ENCODE measurements at regions not wholly inside any gene's neighbourhood (a gene's known extent, or its start where the extent isn't known, plus 50 kb on each side); places are given as distances from the start of the nearest gene placed in this dataset.
"Not testable (repeated sequence)": the region's sequence is repeated elsewhere in the genome, so short reads cannot be mapped to it uniquely, and the experiment has no call there.

GRCh38 chr2:64880193-64880951, 108.8 kb upstream of the SLC1A4 start:
- ATAC-seq (no peak), DNase-seq (ENCODE audit: missing footprints) (no peak)
- intact Hi-C loops (cut with DNase I), result no loop called here

GRCh38 chr2:64881037-64881492, 108.1 kb upstream of the SLC1A4 start:
- ATAC-seq (no peak), DNase-seq (ENCODE audit: missing footprints) (no peak)
- intact Hi-C loops (cut with DNase I), result no loop called here

GRCh38 chr2:64887565-64887964, 101.6 kb upstream of the SLC1A4 start:
- intact Hi-C loops (cut with DNase I), result no loop called here
- no peak for ATAC-seq
- DNase-seq (ENCODE audit: missing footprints), result no peak

- DNase-seq (ENCODE audit: missing footprints) (no peak), ATAC-seq (no peak)
- intact Hi-C loops (cut with DNase I), result no loop called here
Measured at GRCh38 chr2:64888591-64889309, 100.4 kb upstream of the SLC1A4 start.

- ATAC-seq (no peak), DNase-seq (ENCODE audit: missing footprints) (no peak)
- intact Hi-C loops (cut with DNase I), result no loop called here
Measured at GRCh38 chr2:64889803-64890202, 99.4 kb upstream of the SLC1A4 start.

- DNase-seq (ENCODE audit: missing footprints); ATAC-seq; intact Hi-C loops (cut with DNase I): not testable (repeated sequence)
Measured at GRCh38 chr2:64896572-64896971, 92.6 kb upstream of the SLC1A4 start.

- intact Hi-C loops (cut with DNase I), result no loop called here
- DNase-seq (ENCODE audit: missing footprints), result no peak
- no peak for ATAC-seq
Measured at GRCh38 chr2:64899081-64899865, 89.9 kb upstream of the SLC1A4 start.

GRCh38 chr2:64899876-64900275, 89.3 kb upstream of the SLC1A4 start:
- ATAC-seq; DNase-seq (ENCODE audit: missing footprints); intact Hi-C loops (cut with DNase I): not testable (repeated sequence)

GRCh38 chr2:64904413-64905329, 84.5 kb upstream of the SLC1A4 start:
- intact Hi-C loops (cut with DNase I), result no loop called here
- ATAC-seq, result peak; percentile 33
- DNase-seq (ENCODE audit: missing footprints), result peak; percentile 72

GRCh38 chr2:64905338-64906024, 83.7 kb upstream of the SLC1A4 start:
- ATAC-seq (no peak), DNase-seq (ENCODE audit: missing footprints) (no peak)
- intact Hi-C loops (cut with DNase I), result no loop called here

- intact Hi-C loops (cut with DNase I), result no loop called here
Measured at GRCh38 chr2:64906853-64907536, 82.2 kb upstream of the SLC1A4 start.

GRCh38 chr2:64908406-64908805, 80.8 kb upstream of the SLC1A4 start:
- intact Hi-C loops (cut with DNase I), result no loop called here
- no peak for ATAC-seq
- no peak for DNase-seq (ENCODE audit: missing footprints)

More at GRCh38 chr2:64906853-64907536, 82.2 kb upstream of the SLC1A4 start:
- ATAC-seq (no peak), DNase-seq (ENCODE audit: missing footprints) (no peak)

GRCh38 chr2:64910523-64910922, 78.7 kb upstream of the SLC1A4 start:
- intact Hi-C loops (cut with DNase I), result loop anchor here (10.0 kb wide), 1 partner anchor 664 kb away; no protein-coding TSS in a partner anchor

GRCh38 chr2:64910972-64911433, 78.2 kb upstream of the SLC1A4 start:
- DNase-seq (ENCODE audit: missing footprints), result no peak
- intact Hi-C loops (cut with DNase I), result loop anchor here (10.0 kb wide), 1 partner anchor 664 kb away; no protein-coding TSS in a partner anchor
- no peak for ATAC-seq

More at GRCh38 chr2:64910523-64910922, 78.7 kb upstream of the SLC1A4 start:
- DNase-seq (ENCODE audit: missing footprints) (no peak), ATAC-seq (no peak)

- intact Hi-C loops (cut with DNase I), result loop anchor here (10.0 kb wide), 1 partner anchor 661 kb away; no protein-coding TSS in a partner anchor
- ATAC-seq, result no peak
- DNase-seq (ENCODE audit: missing footprints), result no peak
Measured at GRCh38 chr2:64913357-64913869, 75.8 kb upstream of the SLC1A4 start.

- intact Hi-C loops (cut with DNase I), result loop anchor here (10.0 kb wide), 1 partner anchor 661 kb away; no protein-coding TSS in a partner anchor
- DNase-seq (ENCODE audit: missing footprints), result no peak
- no peak for ATAC-seq
Measured at GRCh38 chr2:64914247-64914646, 75.0 kb upstream of the SLC1A4 start.

Data from Right ventricle myocardium inferior (tissue), 1 donor.